Kidney (tissue), 13 donors: ENCODE measurements at regions not wholly inside any gene's neighbourhood (a gene's known extent, or its start where the extent isn't known, plus 50 kb on each side); places are given as distances from the start of the nearest gene placed in this dataset.

Experiments
- DNase-seq, 5 donors: peaks; one replicate each; pipeline ENCODE4 v3.0.0-alpha.2; 2013 to 2020
- FAIRE-seq: peaks from 2 replicates; lab custom pipeline; 2012; peaks lifted over from hg19 to GRCh38; lab: Jason Lieb, UNC
- H3K27ac ChIP-seq, 2 donors: one replicate each; pipeline ENCODE4 v1.7.0; 2013; ENCODE audit warnings: low read depth in 2 of 2, low read length in 2 of 2, inconsistent platforms in 1 of 2
- H3K27me3 ChIP-seq: one replicate; pipeline ENCODE4 v1.7.1; 2013; ENCODE audit warnings: low read length, inconsistent platforms; ENCODE audit not compliant: control insufficient read depth, insufficient read depth
- H3K36me3 ChIP-seq, 3 donors: one replicate each; pipeline versions ENCODE4 v1.7.0 to v1.7.1; 2013; ENCODE audit warnings: low read length in 3 of 3, control low read depth in 1 of 3, inconsistent platforms in 1 of 3; ENCODE audit not compliant: insufficient read depth in 3 of 3, control insufficient read depth in 2 of 3
- H3K4me1 ChIP-seq, 3 donors: one replicate each; pipeline versions ENCODE4 v1.7.0 to v1.7.1; 2013; ENCODE audit warnings: low read length in 3 of 3, inconsistent platforms in 1 of 3, low read depth in 1 of 3; ENCODE audit not compliant: control insufficient read depth in 2 of 3, insufficient read depth in 2 of 3
- H3K4me3 ChIP-seq, 3 donors: one replicate each; pipeline versions ENCODE4 v1.7.0 to v1.8.1; 2013; ENCODE audit warnings: low read length in 3 of 3, control low read depth in 1 of 3, inconsistent platforms in 1 of 3
- H3K9ac ChIP-seq, 3 donors: one replicate each; pipeline versions ENCODE4 v1.7.0 to v1.7.1; 2013; ENCODE audit warnings: low read length in 3 of 3, control low read depth in 1 of 3, inconsistent platforms in 1 of 3
- H3K9me3 ChIP-seq, 3 donors: one replicate each; pipeline versions ENCODE4 v1.7.0 to v1.7.1; 2013; ENCODE audit warnings: low read length in 3 of 3, control low read depth in 1 of 3, inconsistent platforms in 1 of 3; ENCODE audit not compliant: control insufficient read depth in 2 of 3, insufficient read depth in 1 of 3
- CTCF ChIP-seq: IDR thresholded peaks from 3 replicates; pipeline ENCODE4 v1.5.1; 2012; ENCODE audit warnings: mild to moderate bottlenecking, moderate library complexity, borderline replicate concordance; ENCODE audit not compliant: insufficient read depth; ENCODE audit errors: extremely low read depth
- intact Hi-C: fragments of 100-400 bp; cut with DNase I; formaldehyde crosslinking; loops from one replicate; pipeline ENCODE4 v1.11.1; 2022
- donor health status: control.
- donor health status: control.
- donor health status: control.
- donor health status: control.
- donor health status: control.
- donor health status: DM: yes; HTN: yes; CAD: no.
- donor health status: Normal renal cell carcinoma (clear cell type).

GRCh38 chr3:70873686-70874085 lies 561.2 kb upstream of the MDFIC2 start:
- H3K36me3 ChIP-seq, result no peaks in the 10 kb centered on the region
- no peak for FAIRE-seq

GRCh38 chr3:70871909-70872656 lies 559.6 kb upstream of the MDFIC2 start:
- TF ChIP-seq CTCF, result no peak
- FAIRE-seq (no peak), DNase-seq (no peak)
- intact Hi-C loops, result no loop called here
- peaks cover 0 to 5% (median 0%) of the 10 kb centered on the region in 3 donors for H3K9me3 ChIP-seq
- H3K27me3 ChIP-seq, result no peaks in the 10 kb centered on the region
- no peaks in the 10 kb centered on the region for H3K4me1 ChIP-seq
- H3K4me3 ChIP-seq, result no peak overlapping the region
- H3K9ac ChIP-seq, result no peak overlapping the region
- H3K36me3 ChIP-seq, result no peaks in the 10 kb centered on the region
- H3K27ac ChIP-seq, result no peak overlapping the region

More at GRCh38 chr3:70873686-70874085, 561.2 kb upstream of the MDFIC2 start:
- no peak for TF ChIP-seq CTCF
- Histone ChIP-seq H3K4me3 (no peak overlapping the region), H3K4me1 (no peaks in the 10 kb centered on the region), H3K9me3 (peaks cover 0 to 11% (median 0%) of the 10 kb centered on the region in 3 donors), H3K27ac (no peak overlapping the region), H3K27me3 (no peaks in the 10 kb centered on the region), H3K9ac (no peak overlapping the region)
- no peak for DNase-seq
- intact Hi-C loops, result no loop called here

DNA sequence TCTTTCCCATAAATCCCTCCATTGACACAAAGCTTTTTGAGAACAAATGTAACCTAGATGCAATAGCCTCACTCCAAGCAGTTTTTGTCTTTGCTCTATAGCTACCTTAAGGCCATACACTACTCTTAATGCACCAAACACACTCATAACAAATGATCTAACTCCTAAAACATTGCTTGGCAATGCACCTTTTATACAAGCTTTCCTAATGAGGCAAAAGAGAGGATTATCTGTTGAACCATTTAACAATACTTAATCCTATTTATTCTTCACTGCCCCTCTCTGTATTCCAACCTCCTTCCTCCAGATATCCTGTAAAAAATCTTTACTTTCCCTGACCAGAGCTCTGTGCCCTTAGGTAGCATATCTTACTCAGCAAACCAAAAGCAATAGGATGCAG lies 558.1 kb upstream of the MDFIC2 start:
- H3K27ac ChIP-seq, result no peak overlapping the region
- no peaks in the 10 kb centered on the region for H3K36me3 ChIP-seq
- H3K4me1 ChIP-seq, result no peaks in the 10 kb centered on the region
- peaks cover 0 to 5% (median 0%) of the 10 kb centered on the region in 3 donors for H3K9me3 ChIP-seq
- no peaks in the 10 kb centered on the region for H3K27me3 ChIP-seq
- FAIRE-seq (no peak), DNase-seq (no peak)
- no peak for TF ChIP-seq CTCF
- H3K9ac ChIP-seq, result no peak overlapping the region
- intact Hi-C loops, result no loop called here
- no peak overlapping the region for H3K4me3 ChIP-seq
